ENCODE measurements at regions not wholly inside any gene's neighbourhood (a gene's known extent, or its start where the extent isn't known, plus 50 kb on each side); places are given as distances from the start of the nearest gene placed in this dataset.
"Not testable (repeated sequence)": the region's sequence is repeated elsewhere in the genome, so short reads cannot be mapped to it uniquely, and the experiment has no call there.

- DNase-seq (ENCODE audit: extremely low read depth, low read depth): no peak
Observed at GRCh38 chr2:220568296-220568695, 940.9 kb downstream of the SLC4A3 start.

GRCh38 chr2:220569112-220569897, 941.9 kb downstream of the SLC4A3 start:
- no peak for DNase-seq (ENCODE audit: extremely low read depth, low read depth)

- no peak for DNase-seq (ENCODE audit: extremely low read depth, low read depth)
Observed at GRCh38 chr2:220572385-220572784, 945.0 kb downstream of the SLC4A3 start.

- DNase-seq (ENCODE audit: extremely low read depth, low read depth): no peak
Observed at GRCh38 chr2:220574038-220574437, 946.6 kb downstream of the SLC4A3 start.

GRCh38 chr2:220575963-220576362, 948.5 kb downstream of the SLC4A3 start:
- no peak for DNase-seq (ENCODE audit: extremely low read depth, low read depth)

- DNase-seq (ENCODE audit: extremely low read depth, low read depth): no peak
Observed at GRCh38 chr2:220579452-220579851, 952.0 kb downstream of the SLC4A3 start.

- no peak for DNase-seq (ENCODE audit: extremely low read depth, low read depth)
Observed at GRCh38 chr2:220580113-220580512, 952.7 kb downstream of the SLC4A3 start.

GRCh38 chr2:220583725-220584124, 956.3 kb downstream of the SLC4A3 start:
- DNase-seq (ENCODE audit: extremely low read depth, low read depth): no peak

GRCh38 chr2:220585241-220585640, 957.8 kb downstream of the SLC4A3 start:
- no peak for DNase-seq (ENCODE audit: extremely low read depth, low read depth)

GRCh38 chr2:220586980-220587530, 959.6 kb downstream of the SLC4A3 start:
- DNase-seq (ENCODE audit: extremely low read depth, low read depth): no peak

GRCh38 chr2:220588148-220588547, 960.7 kb downstream of the SLC4A3 start:
- no peak for DNase-seq (ENCODE audit: extremely low read depth, low read depth)

- no peak for DNase-seq (ENCODE audit: extremely low read depth, low read depth)
Observed at GRCh38 chr2:220590476-220590875, 963.0 kb downstream of the SLC4A3 start.

GRCh38 chr2:220593526-220593925, 966.1 kb downstream of the SLC4A3 start:
- no peak for DNase-seq (ENCODE audit: extremely low read depth, low read depth)

GRCh38 chr2:220601674-220602073, 970.4 kb downstream of the EPHA4 start:
- no peak for DNase-seq (ENCODE audit: extremely low read depth, low read depth)

- not testable (repeated sequence) for DNase-seq (ENCODE audit: extremely low read depth, low read depth)
Observed at GRCh38 chr2:220613004-220613403, 959.1 kb downstream of the EPHA4 start.

GRCh38 chr2:220614064-220614463, 958.0 kb downstream of the EPHA4 start:
- DNase-seq (ENCODE audit: extremely low read depth, low read depth): no peak

- DNase-seq (ENCODE audit: extremely low read depth, low read depth): peak; percentile 27
Observed at GRCh38 chr2:220619525-220620220, 952.4 kb downstream of the EPHA4 start.

GRCh38 chr2:220626603-220627002, 945.5 kb downstream of the EPHA4 start:
- no peak for DNase-seq (ENCODE audit: extremely low read depth, low read depth)

GRCh38 chr2:220628252-220628651, 943.9 kb downstream of the EPHA4 start:
- no peak for DNase-seq (ENCODE audit: extremely low read depth, low read depth)

GRCh38 chr2:220641137-220641536, 931.0 kb downstream of the EPHA4 start:
- DNase-seq (ENCODE audit: extremely low read depth, low read depth): no peak

GRCh38 chr2:220646424-220646823, 925.7 kb downstream of the EPHA4 start:
- no peak for DNase-seq (ENCODE audit: extremely low read depth, low read depth)

GRCh38 chr2:220648628-220649027, 923.5 kb downstream of the EPHA4 start:
- no peak for DNase-seq (ENCODE audit: extremely low read depth, low read depth)
